Parathyroid adenoma (tissue), 2 donors: ENCODE measurements at regions not wholly inside any gene's neighbourhood (a gene's known extent, or its start where the extent isn't known, plus 50 kb on each side); places are given as distances from the start of the nearest gene placed in this dataset.

Source experiments
- H2AFZ ChIP-seq: fragments of 300-600 bp; sonication (generic); one replicate; pipeline ENCODE4 v1.7.0; 2017; ENCODE audit warnings: antibody characterized with exemption, mild to moderate bottlenecking
- H3K27ac ChIP-seq: fragments of 300-600 bp; sonication (generic); one replicate; pipeline ENCODE4 v1.7.0; 2017
- H3K27me3 ChIP-seq: fragments of 300-600 bp; sonication (generic); one replicate; pipeline ENCODE4 v1.7.0; 2017; ENCODE audit warnings: low read length; ENCODE audit not compliant: control insufficient read depth, insufficient read depth
- H3K36me3 ChIP-seq: fragments of 300-600 bp; sonication (generic); one replicate; pipeline ENCODE4 v1.7.0; 2017; ENCODE audit warnings: low read length; ENCODE audit not compliant: control insufficient read depth, insufficient read depth
- H3K4me1 ChIP-seq: fragments of 300-600 bp; sonication (generic); one replicate; pipeline ENCODE4 v1.7.0; 2017; ENCODE audit warnings: control low read depth
- H3K4me2 ChIP-seq: fragments of 300-600 bp; sonication (generic); one replicate; pipeline ENCODE4 v1.7.0; 2017; ENCODE audit warnings: low read length
- H3K4me3 ChIP-seq: fragments of 300-600 bp; sonication (generic); one replicate; pipeline ENCODE4 v1.7.0; 2017; ENCODE audit warnings: low read depth, low read length
- H3K79me2 ChIP-seq: fragments of 300-600 bp; sonication (generic); one replicate; pipeline ENCODE4 v1.7.0; 2017; ENCODE audit warnings: control low read depth
- H3K9ac ChIP-seq: fragments of 300-600 bp; sonication (generic); one replicate; pipeline ENCODE4 v1.7.0; 2017; ENCODE audit warnings: mild to moderate bottlenecking
- H3K9me3 ChIP-seq: fragments of 300-600 bp; sonication (generic); one replicate; pipeline ENCODE4 v1.7.0; 2017; ENCODE audit warnings: low read length; ENCODE audit not compliant: control insufficient read depth
- CTCF ChIP-seq: fragments of 300-600 bp; sonication (generic); IDR thresholded peaks from one replicate; pipeline ENCODE4 v1.7.0; 2017; ENCODE audit warnings: antibody characterized with exemption, mild to moderate bottlenecking
- donor health status: primary hyperparathyroidism.

- Histone ChIP-seq H3K27ac (no peak overlapping the region), H3K4me3 (no peak overlapping the region), H2AFZ (no peak overlapping the region), H3K36me3 (no peaks in the 10 kb centered on the region), H3K79me2 (no peaks in the 10 kb centered on the region), H3K27me3 (no peaks in the 10 kb centered on the region), H3K9me3 (no peaks in the 10 kb centered on the region), H3K4me2 (no peak overlapping the region), H3K9ac (no peak overlapping the region), H3K4me1 (no peaks in the 10 kb centered on the region)
- TF ChIP-seq CTCF, result no peak
Observed at GRCh38 chr16:9677301-9677653, 505.0 kb downstream of the GRIN2A start.

GRCh38 chr16:9679213-9679767, 502.9 kb downstream of the GRIN2A start:
- H3K9ac ChIP-seq, result no peak overlapping the region
- no peak overlapping the region for H2AFZ ChIP-seq
- no peaks in the 10 kb centered on the region for H3K79me2 ChIP-seq
- no peaks in the 10 kb centered on the region for H3K4me1 ChIP-seq
- no peaks in the 10 kb centered on the region for H3K9me3 ChIP-seq
- no peak overlapping the region for H3K4me2 ChIP-seq
- H3K36me3 ChIP-seq, result no peaks in the 10 kb centered on the region
- H3K27ac ChIP-seq, result no peak overlapping the region
- no peaks in the 10 kb centered on the region for H3K27me3 ChIP-seq
- TF ChIP-seq CTCF, result no peak
- no peak overlapping the region for H3K4me3 ChIP-seq

- no peaks in the 10 kb centered on the region for H3K4me1 ChIP-seq
- no peak overlapping the region for H3K27ac ChIP-seq
- no peaks in the 10 kb centered on the region for H3K79me2 ChIP-seq
- H3K9ac ChIP-seq, result no peak overlapping the region
- no peak overlapping the region for H2AFZ ChIP-seq
- no peaks in the 10 kb centered on the region for H3K9me3 ChIP-seq
- no peak overlapping the region for H3K4me3 ChIP-seq
- H3K4me2 ChIP-seq, result no peak overlapping the region
- no peaks in the 10 kb centered on the region for H3K27me3 ChIP-seq
- H3K36me3 ChIP-seq, result no peaks in the 10 kb centered on the region
- no peak for TF ChIP-seq CTCF
Observed at GRCh38 chr16:9680019-9680655, 502.1 kb downstream of the GRIN2A start.

GRCh38 chr16:9680968-9681367, 501.3 kb downstream of the GRIN2A start:
- Histone ChIP-seq H3K9me3 (no peaks in the 10 kb centered on the region), H3K27ac (no peak overlapping the region), H3K4me2 (no peak overlapping the region), H3K36me3 (no peaks in the 10 kb centered on the region), H2AFZ (no peak overlapping the region), H3K27me3 (no peaks in the 10 kb centered on the region), H3K79me2 (no peaks in the 10 kb centered on the region), H3K4me1 (no peaks in the 10 kb centered on the region), H3K4me3 (no peak overlapping the region), H3K9ac (no peak overlapping the region)
- TF ChIP-seq CTCF, result no peak

- H3K36me3 ChIP-seq, result no peaks in the 10 kb centered on the region
- no peaks in the 10 kb centered on the region for H3K27me3 ChIP-seq
- H3K79me2 ChIP-seq, result no peaks in the 10 kb centered on the region
- no peak overlapping the region for H2AFZ ChIP-seq
- TF ChIP-seq CTCF, result no peak
- no peak overlapping the region for H3K27ac ChIP-seq
- H3K9ac ChIP-seq, result no peak overlapping the region
- no peaks in the 10 kb centered on the region for H3K4me1 ChIP-seq
- no peak overlapping the region for H3K4me2 ChIP-seq
- no peak overlapping the region for H3K4me3 ChIP-seq
- H3K9me3 ChIP-seq, result no peaks in the 10 kb centered on the region
Observed at GRCh38 chr16:9681508-9681907, 500.7 kb downstream of the GRIN2A start.
